ENCODE measurements at regions not wholly inside any gene's neighbourhood (a gene's known extent, or its start where the extent isn't known, plus 50 kb on each side); places are given as distances from the start of the nearest gene placed in this dataset.

DNA sequence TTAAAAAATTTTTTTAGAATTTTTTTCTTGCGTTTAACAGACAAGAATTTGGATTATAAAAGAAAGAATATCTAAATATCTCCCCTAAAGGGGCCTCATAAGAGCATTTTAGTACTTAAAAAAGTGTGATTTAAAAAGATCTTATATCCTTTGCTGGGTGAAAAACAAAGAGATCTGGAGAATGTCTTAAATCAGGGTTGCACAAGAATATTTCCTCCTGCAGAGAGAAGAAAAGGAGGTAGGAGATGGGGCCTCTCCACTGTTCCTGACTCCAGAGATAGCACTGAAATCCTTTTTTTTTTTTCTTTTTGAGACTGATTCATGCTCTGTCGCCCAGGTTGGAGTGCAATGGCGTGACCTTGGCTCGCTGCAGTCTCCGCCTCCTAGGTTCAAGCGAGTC is 68.5 kb upstream of the OSR1 start:
- no peak for DNase-seq
- WGBS (ENCODE audit: insufficient coverage, low lambda C conversion rate), result 86% methylated on average over 1 of the region's 6 CpGs
- Histone ChIP-seq H3K4me3 (ENCODE audit: low read length) (no peak overlapping the region), H3K36me3 (ENCODE audit: control insufficient read depth, insufficient read depth, low read length) (no peaks in the 10 kb centered on the region), H3K27ac (ENCODE audit: low read length) (no peak overlapping the region), H3K4me1 (ENCODE audit: control insufficient read depth, insufficient read depth, low read length) (no peaks in the 10 kb centered on the region), H3K27me3 (ENCODE audit: control insufficient read depth, insufficient read depth, low read length) (no peaks in the 10 kb centered on the region), H3K9me3 (ENCODE audit: control insufficient read depth, low read depth, low read length) (no peaks in the 10 kb centered on the region)

DNA sequence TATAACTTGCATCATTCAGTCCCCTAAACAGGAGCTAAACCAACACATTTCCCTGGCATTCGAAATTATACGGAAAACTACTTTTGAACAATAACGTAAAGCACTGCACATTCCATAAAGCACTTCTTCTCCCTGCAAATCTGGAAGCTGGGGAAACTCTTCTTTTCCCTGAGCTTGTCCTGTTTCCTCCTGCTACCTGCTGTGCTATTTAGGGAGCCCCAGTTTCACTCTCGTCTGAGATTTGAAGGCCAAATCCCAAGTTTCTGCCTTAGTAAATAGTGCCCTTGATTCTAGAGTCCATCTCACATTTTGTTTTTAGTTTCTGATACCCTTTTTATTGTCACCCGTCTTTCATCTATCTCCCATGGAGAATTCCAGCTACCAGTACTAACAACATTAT is 67.7 kb upstream of the OSR1 start:
- Histone ChIP-seq H3K27me3 (ENCODE audit: control insufficient read depth, insufficient read depth, low read length) (no peaks in the 10 kb centered on the region), H3K9me3 (ENCODE audit: control insufficient read depth, low read depth, low read length) (no peaks in the 10 kb centered on the region), H3K36me3 (ENCODE audit: control insufficient read depth, insufficient read depth, low read length) (no peaks in the 10 kb centered on the region), H3K4me1 (ENCODE audit: control insufficient read depth, insufficient read depth, low read length) (no peaks in the 10 kb centered on the region), H3K27ac (ENCODE audit: low read length) (no peak overlapping the region), H3K4me3 (ENCODE audit: low read length) (no peak overlapping the region)
- WGBS (ENCODE audit: insufficient coverage, low lambda C conversion rate), result 73% methylated on average over 4 of the region's 5 CpGs
- DNase-seq, result no peak

DNA sequence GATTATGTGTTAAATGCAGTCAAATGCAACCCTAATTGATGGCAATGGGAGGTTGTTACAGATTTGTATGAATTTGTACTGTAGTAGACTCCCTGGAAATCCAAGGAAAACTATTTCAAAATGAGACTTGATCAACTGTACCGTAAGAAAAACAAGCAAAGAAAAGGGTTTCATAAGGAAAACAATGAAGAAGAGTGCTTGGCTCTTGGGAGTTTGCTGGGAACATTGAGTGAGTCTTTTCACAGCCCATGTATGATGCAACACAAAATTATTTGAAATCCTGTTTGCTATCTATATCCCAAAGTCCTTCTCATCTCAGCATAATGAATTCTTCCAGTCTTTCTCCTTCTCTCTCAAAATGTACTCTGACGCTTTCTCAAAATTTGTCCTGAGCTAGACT is 67.0 kb upstream of the OSR1 start:
- H3K4me3 ChIP-seq (ENCODE audit: low read length), result no peak overlapping the region
- no peaks in the 10 kb centered on the region for H3K9me3 ChIP-seq (ENCODE audit: control insufficient read depth, low read depth, low read length)
- 100% methylated on average over 1 of the region's 2 CpGs for WGBS (ENCODE audit: insufficient coverage, low lambda C conversion rate)
- H3K27ac ChIP-seq (ENCODE audit: low read length), result no peak overlapping the region
- H3K4me1 ChIP-seq (ENCODE audit: control insufficient read depth, insufficient read depth, low read length), result no peaks in the 10 kb centered on the region
- no peaks in the 10 kb centered on the region for H3K36me3 ChIP-seq (ENCODE audit: control insufficient read depth, insufficient read depth, low read length)
- no peak for DNase-seq
- no peaks in the 10 kb centered on the region for H3K27me3 ChIP-seq (ENCODE audit: control insufficient read depth, insufficient read depth, low read length)

DNA sequence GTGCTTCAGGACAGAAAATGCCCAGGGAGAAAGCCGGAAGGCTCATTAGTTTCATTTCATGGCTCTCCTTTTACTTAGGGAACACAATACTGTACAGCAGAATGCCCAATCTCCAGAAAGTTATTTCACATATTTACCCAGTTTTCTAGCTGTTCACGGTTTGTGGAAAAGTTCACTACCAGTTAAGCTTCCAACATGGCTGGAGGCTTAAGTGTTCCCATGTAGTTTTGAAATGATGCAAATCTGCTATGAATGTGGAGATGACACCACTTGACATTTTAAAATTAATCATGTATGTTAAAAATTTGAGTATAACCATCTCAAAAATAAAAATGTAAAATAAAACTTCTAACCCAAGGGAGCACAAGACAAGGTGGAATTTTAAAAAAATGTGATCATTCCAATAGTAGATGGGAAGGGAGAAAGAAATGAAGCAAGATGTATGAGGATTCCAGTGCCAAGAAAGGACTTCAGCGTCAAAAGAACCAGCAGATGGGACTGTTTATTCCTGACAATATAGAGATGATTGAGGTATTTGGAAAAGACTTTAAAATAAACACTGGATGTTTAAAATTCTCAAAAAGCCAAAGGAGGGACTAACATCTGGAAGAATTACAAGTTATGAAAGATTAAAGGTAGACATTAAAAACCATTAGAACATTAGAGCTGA is 60.9 kb upstream of the OSR1 start:
- 100% methylated on average over 1 of the region's 3 CpGs for WGBS (ENCODE audit: insufficient coverage, low lambda C conversion rate)
- Histone ChIP-seq H3K4me3 (ENCODE audit: low read length) (no peak overlapping the region), H3K27me3 (ENCODE audit: control insufficient read depth, insufficient read depth, low read length) (no peaks in the 10 kb centered on the region), H3K27ac (ENCODE audit: low read length) (no peak overlapping the region), H3K4me1 (ENCODE audit: control insufficient read depth, insufficient read depth, low read length) (no peaks in the 10 kb centered on the region), H3K36me3 (ENCODE audit: control insufficient read depth, insufficient read depth, low read length) (no peaks in the 10 kb centered on the region), H3K9me3 (ENCODE audit: control insufficient read depth, low read depth, low read length) (no peaks in the 10 kb centered on the region)
- no peak for DNase-seq

DNA sequence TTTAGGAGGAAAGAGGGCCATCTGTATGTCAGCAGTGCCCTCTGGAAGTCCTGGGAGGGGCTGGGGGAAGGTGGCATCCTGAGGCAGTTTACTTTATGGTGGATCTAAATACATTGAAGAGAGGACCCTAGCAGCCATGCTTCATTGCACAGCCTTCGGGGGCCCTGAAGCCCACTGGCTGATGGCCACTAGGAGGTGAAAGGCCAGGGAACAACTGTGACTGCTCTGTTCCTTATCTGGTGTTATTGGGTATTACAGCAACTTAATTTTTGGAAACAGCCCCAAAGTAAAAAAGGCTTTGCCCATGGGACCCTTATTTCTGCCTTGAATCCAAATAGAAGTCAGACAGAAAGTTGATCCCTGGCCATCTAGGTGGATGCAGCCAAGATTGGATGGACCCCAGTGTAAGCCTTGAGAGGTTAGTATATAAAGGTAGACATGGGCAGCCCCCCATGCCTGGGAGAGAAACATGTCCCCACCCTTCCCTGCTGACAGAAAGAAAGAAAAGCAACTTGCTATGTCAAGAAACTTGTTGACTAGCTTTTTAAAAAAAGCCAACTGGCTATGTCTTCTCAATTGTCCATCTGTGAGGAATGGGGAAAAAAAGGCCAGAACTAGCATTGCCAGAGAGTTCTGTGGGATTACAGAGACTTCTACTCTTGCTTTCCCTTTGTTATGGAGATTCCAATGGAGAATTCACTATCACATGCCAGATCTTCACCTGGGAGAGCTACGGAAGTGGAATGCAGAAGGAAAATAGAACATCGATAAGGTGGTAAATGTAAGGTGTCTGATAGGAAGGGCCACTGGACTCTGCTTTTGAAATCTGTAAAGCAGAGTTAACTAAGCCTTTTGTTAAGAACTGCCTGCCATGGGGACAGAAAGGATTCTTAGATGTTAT is 58.6 kb upstream of the OSR1 start:
- Histone ChIP-seq H3K36me3 (ENCODE audit: control insufficient read depth, insufficient read depth, low read length) (no peaks in the 10 kb centered on the region), H3K4me3 (ENCODE audit: low read length) (no peak overlapping the region), H3K9me3 (ENCODE audit: control insufficient read depth, low read depth, low read length) (no peaks in the 10 kb centered on the region), H3K27ac (ENCODE audit: low read length) (no peak overlapping the region), H3K27me3 (ENCODE audit: control insufficient read depth, insufficient read depth, low read length) (no peaks in the 10 kb centered on the region), H3K4me1 (ENCODE audit: control insufficient read depth, insufficient read depth, low read length) (no peaks in the 10 kb centered on the region)
- no CpG with 5 or more reads among the region's 3 CpGs for WGBS (ENCODE audit: insufficient coverage, low lambda C conversion rate)
- DNase-seq, result no peak

DNA sequence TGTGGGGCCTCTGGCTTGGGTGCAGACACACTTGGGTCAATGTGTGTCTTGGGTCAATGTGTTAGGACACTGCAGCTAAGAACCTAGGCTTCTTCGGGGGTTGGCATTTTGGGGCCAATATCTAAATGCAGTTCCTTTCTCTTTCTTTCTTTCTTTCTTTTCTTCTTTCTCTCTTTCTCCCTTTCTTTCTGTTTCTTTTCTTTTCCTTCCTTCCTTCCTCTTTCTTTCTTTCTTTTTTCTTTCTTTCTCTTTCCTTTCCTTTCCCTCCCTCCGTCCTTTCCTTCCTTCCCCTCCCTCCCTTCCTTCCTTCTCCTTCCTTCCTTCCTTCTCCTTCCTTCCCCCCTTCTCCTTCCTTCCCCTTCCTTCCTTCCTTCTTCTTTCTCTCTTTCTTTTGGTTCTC is 57.7 kb upstream of the OSR1 start:
- no peaks in the 10 kb centered on the region for H3K9me3 ChIP-seq (ENCODE audit: control insufficient read depth, low read depth, low read length)

DNA sequence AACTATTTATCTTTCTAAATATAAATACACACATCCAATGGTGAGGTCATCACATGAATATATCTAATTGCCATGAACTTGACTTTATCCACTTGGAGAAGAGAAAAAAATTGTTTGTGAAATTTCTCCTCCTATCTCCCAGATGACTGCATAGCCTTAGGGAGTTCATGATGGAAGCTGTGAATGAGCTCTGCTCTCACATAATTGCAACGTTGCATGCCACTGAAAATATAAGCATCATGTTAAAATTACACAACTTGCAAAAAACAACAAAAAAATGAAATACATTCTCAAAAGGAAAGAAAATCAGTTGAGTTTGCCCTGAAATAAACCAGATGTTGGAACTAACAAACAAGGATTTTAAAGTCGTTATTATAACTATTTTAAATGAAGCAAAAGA is 50.6 kb upstream of the OSR1 start:
- WGBS (ENCODE audit: insufficient coverage, low lambda C conversion rate), result 67% methylated on average over 1 of the region's 2 CpGs
- Histone ChIP-seq H3K27ac (ENCODE audit: low read length) (no peak overlapping the region), H3K9me3 (ENCODE audit: control insufficient read depth, low read depth, low read length) (no peaks in the 10 kb centered on the region), H3K36me3 (ENCODE audit: control insufficient read depth, insufficient read depth, low read length) (no peaks in the 10 kb centered on the region), H3K4me1 (ENCODE audit: control insufficient read depth, insufficient read depth, low read length) (no peaks in the 10 kb centered on the region), H3K4me3 (ENCODE audit: low read length) (no peak overlapping the region), H3K27me3 (ENCODE audit: control insufficient read depth, insufficient read depth, low read length) (no peaks in the 10 kb centered on the region)
- DNase-seq, result no peak

More for the DNA sequence above, 57.7 kb upstream of the OSR1 start:
- 86% methylated on average over 2 of the region's 2 CpGs for WGBS (ENCODE audit: insufficient coverage, low lambda C conversion rate)
- DNase-seq, result no peak
- Histone ChIP-seq H3K27ac (ENCODE audit: low read length) (no peak overlapping the region), H3K4me1 (ENCODE audit: control insufficient read depth, insufficient read depth, low read length) (no peaks in the 10 kb centered on the region), H3K4me3 (ENCODE audit: low read length) (no peak overlapping the region), H3K27me3 (ENCODE audit: control insufficient read depth, insufficient read depth, low read length) (no peaks in the 10 kb centered on the region), H3K36me3 (ENCODE audit: control insufficient read depth, insufficient read depth, low read length) (no peaks in the 10 kb centered on the region)

DNA sequence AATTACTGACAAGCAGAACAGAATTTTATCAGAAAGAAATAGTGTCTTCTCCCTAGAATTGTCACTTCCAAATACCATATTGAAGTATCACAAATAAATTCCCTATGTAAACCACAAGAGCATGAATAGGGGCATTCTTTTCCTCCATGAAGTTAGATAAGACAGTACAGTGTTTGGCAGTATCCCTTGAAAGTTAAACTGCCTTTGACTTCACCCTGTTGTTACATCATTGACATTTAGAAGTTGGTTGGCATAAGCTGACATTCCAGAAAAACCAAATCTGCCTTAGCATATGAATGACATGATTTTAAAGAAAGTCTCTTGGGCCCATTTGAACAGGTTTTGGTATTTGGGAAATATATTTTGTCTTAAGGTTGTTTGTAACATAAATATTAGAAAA is 50.2 kb upstream of the OSR1 start:
- no peaks in the 10 kb centered on the region for H3K36me3 ChIP-seq (ENCODE audit: control insufficient read depth, insufficient read depth, low read length)
- H3K4me1 ChIP-seq (ENCODE audit: control insufficient read depth, insufficient read depth, low read length), result no peaks in the 10 kb centered on the region
- no peak overlapping the region for H3K27ac ChIP-seq (ENCODE audit: low read length)
- no peak for DNase-seq
- H3K9me3 ChIP-seq (ENCODE audit: control insufficient read depth, low read depth, low read length), result no peaks in the 10 kb centered on the region
- no peaks in the 10 kb centered on the region for H3K27me3 ChIP-seq (ENCODE audit: control insufficient read depth, insufficient read depth, low read length)
- no peak overlapping the region for H3K4me3 ChIP-seq (ENCODE audit: low read length)
